PC-3 (cell line): ENCODE measurements at regions not wholly inside any gene's neighbourhood (a gene's known extent, or its start where the extent isn't known, plus 50 kb on each side); places are given as distances from the start of the nearest gene placed in this dataset.

ENCODE experiments used
- ATAC-seq: fragments of 200-7000 bp; cut with Tn5 transposase; 2 replicates; pipeline ENCODE4 v1.9.1; 2020; ENCODE audit warnings: mild to moderate bottlenecking, moderate library complexity
- BruUV-seq: library from RNA; stranded (reverse); fragments of 400-500 nt; replicated peaks from 2 replicates; lab custom pipeline; 2021; lab: Mats Ljungman, UMichigan
- CTCF ChIA-PET: fragments of 300-600 bp; sonication (Branson Sonifier 250); formaldehyde crosslinking; loops from one replicate; lab custom pipeline; 2022; ENCODE audit warnings: antibody characterized with exemption; lab: Charles Lee
- POLR2A ChIA-PET: fragments of 300-600 bp; sonication (Branson Sonifier 250); formaldehyde crosslinking; loops from one replicate; lab custom pipeline; 2022; ENCODE audit warnings: antibody characterized with exemption; ENCODE audit not compliant: unreplicated experiment; lab: Charles Lee
- DNase-seq: peaks from one replicate; pipeline ENCODE4 v3.0.0-alpha.2; 2015
- H2AFZ ChIP-seq: fragments of 300-600 bp; sonication (generic); 2 replicates; pipeline ENCODE4 v1.6.0; 2016; ENCODE audit warnings: antibody characterized with exemption, low read length
- H3F3A ChIP-seq: fragments of 300-600 bp; sonication (generic); one replicate; pipeline ENCODE4 v1.6.0; 2017; ENCODE audit warnings: antibody characterized with exemption, low read length, control low read depth, mild to moderate bottlenecking; ENCODE audit not compliant: unreplicated experiment
- H3K27ac ChIP-seq: fragments of 300-600 bp; sonication (generic); 2 replicates; pipeline ENCODE4 v1.5.1; 2016; ENCODE audit warnings: mild to moderate bottlenecking, low read length
- H3K27me3 ChIP-seq: fragments of 300-600 bp; sonication (generic); 2 replicates; pipeline ENCODE4 v1.6.1; 2016; ENCODE audit warnings: low read length, mixed read lengths
- H3K36me3 ChIP-seq: fragments of 300-600 bp; sonication (generic); 2 replicates; pipeline ENCODE4 v1.6.1; 2016; ENCODE audit warnings: low read depth, mixed run types, low read length, mixed read lengths
- H3K4me1 ChIP-seq: fragments of 300-600 bp; sonication (generic); 2 replicates; pipeline ENCODE4 v1.5.1; 2016; ENCODE audit warnings: low read length; ENCODE audit not compliant: insufficient read depth
- H3K4me2 ChIP-seq: fragments of 300-600 bp; sonication (generic); 2 replicates; pipeline ENCODE4 v1.6.0; 2016; ENCODE audit warnings: low read length
- H3K4me3 ChIP-seq: fragments of 300-600 bp; sonication (generic); 2 replicates; pipeline ENCODE4 v1.5.1; 2016; ENCODE audit warnings: mild to moderate bottlenecking, low read length, mixed read lengths
- H3K79me2 ChIP-seq: fragments of 300-600 bp; sonication (generic); 2 replicates; pipeline ENCODE4 v1.6.1; 2017; ENCODE audit warnings: low read length, mixed read lengths
- H3K9ac ChIP-seq: fragments of 300-600 bp; sonication (generic); 2 replicates; pipeline ENCODE4 v1.6.0; 2016; ENCODE audit warnings: mild to moderate bottlenecking, low read length
- H3K9me2 ChIP-seq: fragments of 300-600 bp; sonication (generic); replicated peaks from 2 replicates; pipeline ENCODE4 v1.6.1; 2016; ENCODE audit warnings: mixed run types, low read length, mixed read lengths
- H3K9me3 ChIP-seq: fragments of 300-600 bp; sonication (generic); 2 replicates; pipeline ENCODE4 v1.6.1; 2016; ENCODE audit warnings: low read length, mixed read lengths
- H4K20me1 ChIP-seq: fragments of 300-600 bp; sonication (generic); 2 replicates; pipeline ENCODE4 v1.6.1; 2016; ENCODE audit warnings: low read length, mixed read lengths
- EZH2 ChIP-seq: fragments of 300-600 bp; sonication (generic); IDR thresholded peaks from one replicate; pipeline ENCODE4 v1.6.1; 2017; ENCODE audit warnings: antibody characterized with exemption, mild to moderate bottlenecking, low read length; ENCODE audit not compliant: unreplicated experiment
- EZH2phosphoT487 ChIP-seq: fragments of 300-600 bp; sonication (generic); IDR thresholded peaks from 2 replicates; pipeline ENCODE4 v1.6.1; 2018; ENCODE audit warnings: mild to moderate bottlenecking, antibody characterized with exemption, low read length, borderline replicate concordance
- intact Hi-C: fragments of 100-400 bp; cut with micrococcal nuclease; formaldehyde crosslinking; loops from 2 replicates; pipeline ENCODE4 v1.9.0; 2023
- TF ChIP-seq, protein P1 (sequence below): fragments of 300-600 bp; sonication (generic); conservative IDR thresholded peaks from 2 replicates; pipeline ENCODE4 v1.5.1; 2017; ENCODE audit warnings: antibody characterized with exemption, low read depth, mild to moderate bottlenecking, low read length

DNA sequence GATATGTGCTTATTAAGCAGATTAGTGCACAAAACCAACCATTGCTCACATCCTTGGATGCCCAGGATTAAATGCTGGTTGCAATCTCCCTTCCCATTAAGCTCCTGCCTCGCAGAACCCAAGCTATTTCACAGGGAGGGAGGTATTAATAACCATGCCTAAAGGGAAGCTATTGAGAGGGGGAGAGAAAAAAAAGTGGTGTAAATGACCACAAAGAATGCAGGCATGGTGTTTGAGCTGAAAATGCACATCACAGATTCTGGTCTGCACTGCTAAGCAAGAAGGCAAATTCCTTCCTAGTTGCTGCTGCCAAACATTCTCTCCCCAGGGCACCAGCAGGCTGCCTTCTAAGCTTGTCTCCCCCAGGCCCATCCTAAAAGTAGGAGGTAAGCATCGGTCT is 92.0 kb upstream of the ISX start:
- Histone ChIP-seq H3K4me3 (no peak overlapping the region), H3K9ac (no peak overlapping the region), H3K79me2 (no peaks in the 10 kb centered on the region), H3K27ac (no peak overlapping the region), H3K27me3 (no peaks in the 10 kb centered on the region), H4K20me1 (no peaks in the 10 kb centered on the region), H3F3A (no peaks in the 10 kb centered on the region), H3K36me3 (no peaks in the 10 kb centered on the region), H3K9me3 (no peaks in the 10 kb centered on the region), H2AFZ (no peak overlapping the region), H3K9me2 (no peaks in the 10 kb centered on the region), H3K4me2 (no peak overlapping the region), H3K4me1 (no peaks in the 10 kb centered on the region)
- TF ChIP-seq, protein P1, sequence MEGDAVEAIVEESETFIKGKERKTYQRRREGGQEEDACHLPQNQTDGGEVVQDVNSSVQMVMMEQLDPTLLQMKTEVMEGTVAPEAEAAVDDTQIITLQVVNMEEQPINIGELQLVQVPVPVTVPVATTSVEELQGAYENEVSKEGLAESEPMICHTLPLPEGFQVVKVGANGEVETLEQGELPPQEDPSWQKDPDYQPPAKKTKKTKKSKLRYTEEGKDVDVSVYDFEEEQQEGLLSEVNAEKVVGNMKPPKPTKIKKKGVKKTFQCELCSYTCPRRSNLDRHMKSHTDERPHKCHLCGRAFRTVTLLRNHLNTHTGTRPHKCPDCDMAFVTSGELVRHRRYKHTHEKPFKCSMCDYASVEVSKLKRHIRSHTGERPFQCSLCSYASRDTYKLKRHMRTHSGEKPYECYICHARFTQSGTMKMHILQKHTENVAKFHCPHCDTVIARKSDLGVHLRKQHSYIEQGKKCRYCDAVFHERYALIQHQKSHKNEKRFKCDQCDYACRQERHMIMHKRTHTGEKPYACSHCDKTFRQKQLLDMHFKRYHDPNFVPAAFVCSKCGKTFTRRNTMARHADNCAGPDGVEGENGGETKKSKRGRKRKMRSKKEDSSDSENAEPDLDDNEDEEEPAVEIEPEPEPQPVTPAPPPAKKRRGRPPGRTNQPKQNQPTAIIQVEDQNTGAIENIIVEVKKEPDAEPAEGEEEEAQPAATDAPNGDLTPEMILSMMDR = no peak
- TF ChIP-seq EZH2 = no peak
- no peak for TF ChIP-seq EZH2phosphoT487
- intact Hi-C loops = no loop called here
- no peak for ATAC-seq
- BruUV-seq = no TSS peak
- no peak for DNase-seq
- ChIA-PET POLR2A (no interaction called here), CTCF (no interaction called here)

DNA sequence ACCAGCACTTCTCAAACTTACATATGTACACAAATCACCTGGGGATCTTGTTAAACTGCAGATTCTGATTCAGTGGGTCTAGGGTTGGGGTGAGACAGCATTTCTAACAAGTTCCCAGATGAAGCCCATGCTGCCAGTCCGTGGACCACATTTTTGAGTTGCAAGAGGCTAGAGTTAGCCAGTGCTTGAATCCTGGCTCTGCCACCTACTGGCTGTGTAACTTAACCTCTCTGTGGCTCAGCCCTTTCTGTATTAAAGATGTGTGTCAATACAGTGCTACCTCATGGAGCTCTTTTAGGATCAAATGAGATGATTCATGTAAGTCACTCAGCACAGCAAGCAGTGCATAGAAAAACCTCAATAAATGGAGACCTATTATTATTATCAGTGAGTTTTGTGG is 90.2 kb upstream of the ISX start:
- POLR2A ChIA-PET = no interaction called here
- BruUV-seq = no TSS peak

DNA sequence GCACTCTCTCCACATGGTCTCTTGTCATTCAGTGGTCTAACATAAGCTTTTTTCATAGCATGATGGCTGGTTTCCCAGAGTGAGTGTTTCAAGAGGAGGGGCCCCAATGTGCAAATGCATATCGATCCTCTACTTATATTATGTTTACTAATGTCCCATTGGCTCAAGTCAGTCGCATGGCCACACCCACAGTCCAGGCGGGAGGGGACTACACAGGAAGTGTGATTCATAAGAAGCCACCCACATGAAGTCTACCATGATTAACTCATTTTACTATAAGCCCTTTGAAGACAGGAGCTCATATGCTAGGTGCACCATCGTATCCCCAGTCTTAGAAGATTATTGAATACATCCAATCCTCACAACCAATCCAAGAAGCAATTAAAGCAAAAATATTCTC is 89.5 kb upstream of the ISX start:
- Histone ChIP-seq H3K9ac (no peak overlapping the region), H4K20me1 (no peaks in the 10 kb centered on the region), H3K4me3 (no peak overlapping the region), H3K9me2 (no peaks in the 10 kb centered on the region), H3K27ac (no peak overlapping the region), H2AFZ (no peak overlapping the region), H3F3A (no peaks in the 10 kb centered on the region), H3K79me2 (no peaks in the 10 kb centered on the region), H3K9me3 (no peaks in the 10 kb centered on the region), H3K36me3 (no peaks in the 10 kb centered on the region), H3K4me2 (no peak overlapping the region), H3K27me3 (no peaks in the 10 kb centered on the region), H3K4me1 (no peaks in the 10 kb centered on the region)
- ChIA-PET CTCF (no interaction called here), POLR2A (no interaction called here)
- ATAC-seq = no peak
- BruUV-seq = no TSS peak
- DNase-seq = no peak
- TF ChIP-seq, protein P1 = no peak
- no peak for TF ChIP-seq EZH2phosphoT487
- TF ChIP-seq EZH2 = no peak
- intact Hi-C loops = no loop called here

More for the DNA sequence above, 90.2 kb upstream of the ISX start:
- Histone ChIP-seq H3K79me2 (no peaks in the 10 kb centered on the region), H3K4me3 (no peak overlapping the region), H4K20me1 (no peaks in the 10 kb centered on the region), H3K27ac (no peak overlapping the region), H3F3A (no peaks in the 10 kb centered on the region), H3K36me3 (no peaks in the 10 kb centered on the region), H3K27me3 (no peaks in the 10 kb centered on the region), H3K9me2 (no peaks in the 10 kb centered on the region), H3K9ac (no peak overlapping the region), H2AFZ (no peak overlapping the region), H3K4me1 (no peaks in the 10 kb centered on the region), H3K9me3 (no peaks in the 10 kb centered on the region), H3K4me2 (no peak overlapping the region)
- intact Hi-C loops = no loop called here
- CTCF ChIA-PET = no interaction called here
- DNase-seq (peak; percentile 1), ATAC-seq (no peak)
- TF ChIP-seq EZH2phosphoT487 (no peak), EZH2 (no peak)
- TF ChIP-seq, protein P1 = no peak; the same call in 1 of the 2 replicates
